ENCODE measurements at regions not wholly inside any gene's neighbourhood (a gene's known extent, or its start where the extent isn't known, plus 50 kb on each side); places are given as distances from the start of the nearest gene placed in this dataset.

DNA sequence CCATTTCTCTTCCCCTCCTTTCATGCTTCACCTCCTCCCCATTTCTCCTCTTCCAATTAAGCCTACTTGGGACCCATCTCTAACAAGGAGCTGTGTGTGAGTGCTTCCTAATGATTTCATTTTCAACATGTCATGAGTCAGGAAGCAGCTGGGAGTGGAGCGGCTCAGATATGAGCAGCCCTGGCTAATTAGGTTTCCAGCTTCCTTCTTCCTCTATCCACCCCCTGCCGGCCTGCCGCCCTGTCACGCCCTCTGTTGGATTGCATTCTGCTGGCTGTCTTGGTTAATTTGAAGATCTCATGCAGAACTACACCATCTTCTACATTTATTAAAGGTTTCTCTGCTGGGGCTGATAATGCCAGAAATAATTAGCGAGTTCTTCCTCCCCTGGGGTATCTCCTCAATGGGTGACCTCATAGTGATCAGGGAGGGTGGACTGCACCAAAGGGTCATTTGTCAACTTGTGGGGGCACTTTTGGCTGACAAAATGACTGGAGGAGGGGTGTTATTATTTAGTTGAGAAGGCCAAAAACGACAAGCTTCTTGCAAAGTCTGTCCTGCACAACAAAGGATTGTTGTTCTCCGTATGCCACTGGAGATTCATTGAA, 300.9 kb upstream of the SRRM4 start:
- H3K9me3 ChIP-seq (ENCODE audit: insufficient read depth in 2 of 2, low read depth in 1 of 2, low read length in 1 of 2), result no peaks in the 10 kb centered on the region
- no peak overlapping the region for H2BK15ac ChIP-seq (ENCODE audit: low read length)
- H3K4ac ChIP-seq (replicated peaks; ENCODE audit: insufficient read length, low read depth, low read length), result no peak overlapping the region
- no peak overlapping the region for H4K5ac ChIP-seq (ENCODE audit: insufficient read length, low read depth, low read length)
- FAIRE-seq, result no peak
- no peaks in the 10 kb centered on the region for H3K79me2 ChIP-seq (ENCODE audit: control insufficient read depth in 1 of 2, insufficient read depth in 2 of 2, low read length in 2 of 2)
- no peak overlapping the region for H2BK5ac ChIP-seq (ENCODE audit: low read depth, low read length)
- H4K91ac ChIP-seq (replicated peaks; ENCODE audit: insufficient read length, low read length), result peak overlapping the region; percentile 10
- no peak overlapping the region for H3K18ac ChIP-seq (ENCODE audit: extremely low read depth, low read length)
- H2BK12ac ChIP-seq (ENCODE audit: low read depth, low read length), result peak overlapping the region; percentile 55; the same call in 1 of the 2 replicates
- H3K4me2 ChIP-seq (ENCODE audit: insufficient read depth in 1 of 2, low read depth in 2 of 2, low read length in 2 of 2), result no peak overlapping the region
- ChIA-PET CTCF (ENCODE audit: partially characterized antibody) (interaction anchor here (0.7 to 1.8 kb wide), 5 partner anchors 11 to 245 kb away, joined by 3 to 5 read pairs (median 4); no protein-coding TSS in a partner anchor), POLR2A (ENCODE audit: partially characterized antibody) (no interaction called here)
- no peaks in the 10 kb centered on the region for H3K36me3 ChIP-seq (ENCODE audit: control insufficient read depth in 2 of 4, insufficient read depth in 4 of 4, low read length in 3 of 4)
- no peak overlapping the region for H3K4me3 ChIP-seq (ENCODE audit: extremely low read depth in 1 of 4, insufficient read depth in 2 of 4, low read depth in 3 of 4, low read length in 4 of 4)
- H3K56ac ChIP-seq (replicated peaks; ENCODE audit: insufficient read length, low read depth, low read length), result no peak overlapping the region
- H2BK120ac ChIP-seq (replicated peaks; ENCODE audit: low read depth, low read length), result no peak overlapping the region
- peak in 1 of 2 experiments; percentile 44 for DNase-seq (ENCODE audit: low read depth in 1 of 2, low spot score in 2 of 2)
- no peak overlapping the region for H3K14ac ChIP-seq (ENCODE audit: insufficient read length)
- peaks cover 0 to 12% (median 7%) of the 10 kb centered on the region in 4 experiments; a peak in 4 of 7 replicates for H3K4me1 ChIP-seq (replicated peaks in 1 of 4; ENCODE audit: control insufficient read depth in 3 of 4, insufficient read depth in 4 of 4, low read length in 3 of 4)
- H3K23ac ChIP-seq (ENCODE audit: insufficient read length), result no peak overlapping the region
- no peaks in the 10 kb centered on the region for H4K20me1 ChIP-seq (replicated peaks in 1 of 2; ENCODE audit: control insufficient read depth in 1 of 2, insufficient read depth in 2 of 2, low read length in 2 of 2)
- H3K27ac ChIP-seq (ENCODE audit: low read depth, low read length), result no peak overlapping the region
- H2BK20ac ChIP-seq (ENCODE audit: low read length), result no peak overlapping the region
- 0 out of 2 replicates have a peak, but pooled peaks cover 2% of the 10 kb centered on the region for H3K23me2 ChIP-seq (ENCODE audit: low read depth, low read length)
- no peak overlapping the region for H3K9ac ChIP-seq (replicated peaks in 1 of 4; ENCODE audit: extremely low read depth in 1 of 4, low read depth in 3 of 4, low read length in 3 of 4)
- 70% methylated on average over 7 of the region's 7 CpGs; no CpG with 5 or more reads in 1 of the 2 experiments for WGBS, 2 experiments (ENCODE audit: extremely low coverage in 1 of 2, insufficient coverage in 1 of 2, insufficient read length in 1 of 2, insufficient replicate concordance in 2 of 2, low coverage in 1 of 2, low lambda C conversion rate in 2 of 2, missing lambda C conversion rate in 1 of 2)
- H3K27me3 ChIP-seq (replicated peaks in 1 of 4; ENCODE audit: control insufficient read depth in 3 of 4, extremely low read depth in 1 of 4, insufficient read depth in 3 of 4, low read length in 3 of 4), result no peaks in the 10 kb centered on the region
- no peak overlapping the region for H2AK5ac ChIP-seq (ENCODE audit: low read depth, low read length)
- H2AFZ ChIP-seq (ENCODE audit: low read length), result peak overlapping the region; percentile 84; the same call in 1 of the 2 replicates
- no peaks in the 10 kb centered on the region for H3K79me1 ChIP-seq (ENCODE audit: low read depth, low read length)
- no peak overlapping the region for H4K8ac ChIP-seq (ENCODE audit: extremely low read depth, insufficient read depth, low read length)
- TF ChIP-seq SP1 (IDR thresholded peaks at IDR 0.05; ENCODE audit: low read depth, low read length) (no peak), JUN (IDR thresholded peaks at IDR 0.05; ENCODE audit: low read depth, low read length) (no peak), BACH1 (IDR thresholded peaks at IDR 0.05; ENCODE audit: low read length) (no peak), NRF1 (IDR thresholded peaks at IDR 0.05; ENCODE audit: low read depth, low read length) (no peak), RAD21 (IDR thresholded peaks at IDR 0.05 in 1 of 2, conservative IDR thresholded peaks at IDR 0.05 in 1 of 2; ENCODE audit: low read depth in 2 of 2, low read length in 2 of 2) (no peak), EZH2 (IDR thresholded peaks at IDR 0.05; ENCODE audit: low read depth, low read length, severe bottlenecking) (no peak), TEAD4 (IDR thresholded peaks at IDR 0.05; ENCODE audit: low read depth, low read length) (no peak), MAFK (IDR thresholded peaks at IDR 0.05; ENCODE audit: low read depth, low read length) (no peak), ASH2L (IDR thresholded peaks at IDR 0.05; ENCODE audit: low read length) (no peak), SIRT6 (IDR thresholded peaks at IDR 0.05; ENCODE audit: low read length) (no peak)
- TF ChIP-seq, protein P1, sequence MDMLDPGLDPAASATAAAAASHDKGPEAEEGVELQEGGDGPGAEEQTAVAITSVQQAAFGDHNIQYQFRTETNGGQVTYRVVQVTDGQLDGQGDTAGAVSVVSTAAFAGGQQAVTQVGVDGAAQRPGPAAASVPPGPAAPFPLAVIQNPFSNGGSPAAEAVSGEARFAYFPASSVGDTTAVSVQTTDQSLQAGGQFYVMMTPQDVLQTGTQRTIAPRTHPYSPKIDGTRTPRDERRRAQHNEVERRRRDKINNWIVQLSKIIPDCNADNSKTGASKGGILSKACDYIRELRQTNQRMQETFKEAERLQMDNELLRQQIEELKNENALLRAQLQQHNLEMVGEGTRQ (IDR thresholded peaks at IDR 0.05; ENCODE audit: low read length), result no peak
- TF ChIP-seq, protein P2, sequence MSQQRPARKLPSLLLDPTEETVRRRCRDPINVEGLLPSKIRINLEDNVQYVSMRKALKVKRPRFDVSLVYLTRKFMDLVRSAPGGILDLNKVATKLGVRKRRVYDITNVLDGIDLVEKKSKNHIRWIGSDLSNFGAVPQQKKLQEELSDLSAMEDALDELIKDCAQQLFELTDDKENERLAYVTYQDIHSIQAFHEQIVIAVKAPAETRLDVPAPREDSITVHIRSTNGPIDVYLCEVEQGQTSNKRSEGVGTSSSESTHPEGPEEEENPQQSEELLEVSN (IDR thresholded peaks at IDR 0.05), result no peak
